ENCODE measurements at regions not wholly inside any gene's neighbourhood (a gene's known extent, or its start where the extent isn't known, plus 50 kb on each side); places are given as distances from the start of the nearest gene placed in this dataset.
"Not testable (repeated sequence)": the region's sequence is repeated elsewhere in the genome, so short reads cannot be mapped to it uniquely, and the experiment has no call there.

- no CpG with 5 or more reads among the region's 58 CpGs for WGBS, 4 donors
- H3K27me3 ChIP-seq; H3K4me3 ChIP-seq; H3K9me3 ChIP-seq; H3K27ac ChIP-seq; DNase-seq; intact Hi-C loops (cut with DNase I); H3K36me3 ChIP-seq; H3K4me1 ChIP-seq: not testable (repeated sequence)
- ATAC-seq: peak in 1 of 4 donors; percentile 13
These were observed 81.6 kb upstream of the FCGR1A start for GRCh38 chr1:149700677-149701567.

- H3K27me3 ChIP-seq; H3K4me1 ChIP-seq; H3K36me3 ChIP-seq; H3K9me3 ChIP-seq; intact Hi-C loops (cut with DNase I): not testable (repeated sequence)
- H3K27ac ChIP-seq: peak overlapping the region in 1 of 12 donors; percentile 20
- DNase-seq (peak; percentile 38 to 67 (median 47)), ATAC-seq (peak; percentile 72 to 96 (median 92))
- 5 to 11% (median 8%) methylated on average over 6 to 12 of the region's 22 CpGs for WGBS, 4 donors
- H3K4me3 ChIP-seq: peak overlapping the region in 7 of 12 donors; percentile 16 to 48 (median 31)
These were observed 74.2 kb upstream of the FCGR1A start for GRCh38 chr1:149708192-149708853.

DNA sequence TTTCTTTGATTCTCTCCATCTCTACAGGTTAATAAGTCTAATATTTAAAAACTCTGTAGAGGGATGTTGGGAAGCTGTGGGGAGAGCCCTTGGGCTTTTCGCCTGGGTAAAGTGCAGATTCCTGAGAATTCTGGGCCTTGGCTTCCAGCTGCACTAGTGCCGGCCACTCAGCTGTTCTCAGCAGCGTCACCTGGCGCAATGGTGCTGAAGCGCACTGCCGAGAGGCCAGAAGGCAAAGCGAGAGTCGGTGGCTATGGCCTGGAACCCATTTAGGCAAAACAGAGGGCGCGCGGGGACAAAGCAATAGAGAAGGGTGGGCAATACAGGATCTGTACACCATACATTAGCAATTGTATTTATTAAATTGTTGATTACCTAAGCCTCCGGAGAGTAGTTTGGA lies 70.8 kb upstream of the FCGR1A start:
- H3K4me1 ChIP-seq; intact Hi-C loops (cut with DNase I); H3K36me3 ChIP-seq; H3K27ac ChIP-seq; H3K27me3 ChIP-seq; H3K4me3 ChIP-seq; H3K9me3 ChIP-seq; DNase-seq: not testable (repeated sequence)
- ATAC-seq: peak; percentile 48 to 82 (median 80)
- 17 to 36% (median 32%) methylated on average over 1 of the region's 12 CpGs; no CpG with 5 or more reads in 1 of the 4 donors for WGBS, 4 donors

GRCh38 chr1:149712154-149712927 lies 70.2 kb upstream of the FCGR1A start:
- DNase-seq: peak in 2 of 5 donors; percentile 16 to 18
- H3K9me3 ChIP-seq; intact Hi-C loops (cut with DNase I); H3K27ac ChIP-seq; H3K4me1 ChIP-seq; H3K36me3 ChIP-seq; H3K27me3 ChIP-seq: not testable (repeated sequence)
- ATAC-seq: peak in 2 of 4 donors; percentile 53 to 55
- peak overlapping the region in 3 of 12 donors; percentile 18 to 25 (median 24) for H3K4me3 ChIP-seq
- WGBS, 4 donors: 27 to 35% (median 33%) methylated on average over 19 to 24 of the region's 30 CpGs

- DNase-seq; H3K4me1 ChIP-seq; H3K9me3 ChIP-seq; H3K27ac ChIP-seq; H3K27me3 ChIP-seq; intact Hi-C loops (cut with DNase I); H3K36me3 ChIP-seq; H3K4me3 ChIP-seq: not testable (repeated sequence)
- 29 to 40% (median 39%) methylated on average over 1 to 2 of the region's 6 CpGs; no CpG with 5 or more reads in 1 of the 4 donors for WGBS, 4 donors
- peak in 1 of 4 donors; percentile 46 for ATAC-seq
These were observed 69.0 kb upstream of the FCGR1A start for GRCh38 chr1:149713513-149713912.

DNA sequence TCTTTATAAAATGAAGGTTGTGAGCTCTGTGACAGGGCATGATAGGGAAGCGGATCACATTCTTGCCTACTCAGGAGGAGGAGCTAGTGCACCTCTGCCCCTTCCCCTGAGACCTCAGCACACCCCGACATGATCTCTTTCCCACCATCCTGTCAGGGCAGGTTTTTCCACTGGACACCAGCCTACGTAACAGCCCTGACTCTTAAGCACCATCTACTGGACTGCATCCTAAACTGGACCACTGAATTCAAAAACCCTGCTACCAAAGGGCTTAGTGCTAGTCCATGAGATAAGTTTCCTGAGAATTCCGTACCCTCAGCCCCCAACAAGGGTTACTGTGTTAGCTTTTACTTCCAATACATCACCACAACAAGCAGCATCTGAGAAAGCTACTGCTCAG lies 68.5 kb upstream of the FCGR1A start:
- ATAC-seq: peak in 1 of 4 donors; percentile 45
- H3K27me3 ChIP-seq; H3K9me3 ChIP-seq; intact Hi-C loops (cut with DNase I); H3K4me3 ChIP-seq; H3K27ac ChIP-seq; H3K4me1 ChIP-seq; DNase-seq; H3K36me3 ChIP-seq: not testable (repeated sequence)
- 23 to 33% methylated on average over 1 of the region's 4 CpGs; no CpG with 5 or more reads in 2 of the 4 donors for WGBS, 4 donors

DNA sequence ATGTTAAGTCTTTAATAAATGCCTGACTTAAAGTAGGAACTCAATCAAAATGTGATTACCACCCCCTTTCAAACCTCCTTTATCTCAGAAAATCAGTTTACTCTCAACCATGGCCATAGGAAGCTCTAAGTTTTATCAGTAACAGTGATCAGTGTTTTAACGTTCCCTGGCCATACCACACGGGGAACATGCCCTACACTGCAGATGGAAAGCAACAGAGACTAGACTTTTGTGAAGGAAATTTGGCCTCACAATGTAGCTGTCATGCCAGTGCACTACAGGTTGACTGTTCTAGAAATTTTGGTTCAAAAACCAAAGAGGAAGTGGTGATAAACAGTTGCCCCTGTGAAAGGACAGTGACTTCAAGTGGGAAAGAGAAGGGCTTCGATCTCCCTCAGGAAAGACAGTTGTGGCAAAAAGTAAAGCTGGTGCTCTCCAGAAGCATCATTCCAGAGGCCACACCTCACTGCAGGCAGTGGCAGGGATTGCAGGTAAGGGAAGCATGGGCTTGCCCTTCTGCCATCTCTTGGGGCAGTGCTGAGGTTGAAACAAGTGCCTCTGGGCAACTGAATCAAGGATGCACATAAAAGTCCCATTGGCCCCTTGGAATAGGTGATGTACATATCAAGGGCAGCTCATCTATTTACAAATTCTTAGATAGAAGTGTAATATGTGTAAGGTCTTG lies 57.7 kb upstream of the FCGR1A start:
- ATAC-seq; H3K4me1 ChIP-seq; intact Hi-C loops (cut with DNase I); H3K4me3 ChIP-seq; H3K36me3 ChIP-seq; H3K9me3 ChIP-seq; H3K27ac ChIP-seq; H3K27me3 ChIP-seq; DNase-seq: not testable (repeated sequence)
- WGBS, 4 donors: no CpG with 5 or more reads among the region's 3 CpGs

GRCh38 chr1:149726688-149727087 lies 55.8 kb upstream of the FCGR1A start:
- H3K4me3 ChIP-seq; intact Hi-C loops (cut with DNase I); H3K4me1 ChIP-seq; H3K9me3 ChIP-seq; H3K27ac ChIP-seq; DNase-seq; H3K36me3 ChIP-seq; ATAC-seq; H3K27me3 ChIP-seq: not testable (repeated sequence)
- 84% methylated on average over 4 of the region's 4 CpGs; no CpG with 5 or more reads in 2 of the 4 donors for WGBS, 4 donors

GRCh38 chr1:149728598-149728997 lies 53.9 kb upstream of the FCGR1A start:
- WGBS, 4 donors: no CpG with 5 or more reads among the region's 3 CpGs
- H3K27me3 ChIP-seq; ATAC-seq; H3K4me1 ChIP-seq; H3K27ac ChIP-seq; intact Hi-C loops (cut with DNase I); H3K4me3 ChIP-seq; DNase-seq; H3K9me3 ChIP-seq; H3K36me3 ChIP-seq: not testable (repeated sequence)

All from heart left ventricle (tissue), 16 donors.